Vagina (tissue), 2 donors: ENCODE measurements at regions not wholly inside any gene's neighbourhood (a gene's known extent, or its start where the extent isn't known, plus 50 kb on each side); places are given as distances from the start of the nearest gene placed in this dataset.

ENCODE experiments used
- CTCF ChIP-seq, 3 experiments: fragments of 450-650 bp in 2 of 3; fragments of 200-600 bp in 1 of 3; sonication (generic) in 1 of 3; IDR thresholded peaks; one replicate each; pipeline ENCODE4 v1.5.1; 2017 to 2019; ENCODE audit warnings: antibody characterized with exemption in 3 of 3, mild to moderate bottlenecking in 2 of 3, moderate library complexity in 2 of 3
- POLR2AphosphoS5 ChIP-seq, 2 donors: sonication (generic); formaldehyde crosslinking; IDR thresholded peaks; one replicate each; pipeline ENCODE4 v1.9.0; 2017; ENCODE audit warnings: antibody characterized with exemption in 2 of 2, mild to moderate bottlenecking in 2 of 2, low read depth in 1 of 2; ENCODE audit not compliant: insufficient read depth in 1 of 2

- no peak for TF ChIP-seq CTCF (IDR thresholded peaks at IDR 0.05)
- TF ChIP-seq POLR2AphosphoS5 (IDR thresholded peaks at IDR 0.05; ENCODE audit: insufficient read depth in 1 of 2, low read depth in 1 of 2) = no peak
These were observed 838.1 kb upstream of the SEMA6D start for GRCh38 chr15:46879032-46879770.
